MCF 10A (cell line): ENCODE measurements at regions not wholly inside any gene's neighbourhood (a gene's known extent, or its start where the extent isn't known, plus 50 kb on each side); places are given as distances from the start of the nearest gene placed in this dataset.

Experiments
- BruUV-seq: library from RNA; stranded (reverse); fragments of 400-500 nt; replicated peaks from 2 replicates; lab custom pipeline; 2021; lab: Mats Ljungman, UMichigan
- CTCF ChIA-PET: fragments of 300-600 bp; sonication (Branson Sonifier 250); formaldehyde crosslinking; extraction: SDS; loops from one replicate; lab custom pipeline; 2021; ENCODE audit warnings: antibody characterized with exemption, inconsistent platforms; lab: Yijun Ruan, JAX
- POLR2A ChIA-PET: fragments of 300-600, 350-650 bp; sonication (Branson Sonifier 250); formaldehyde crosslinking; extraction: SDS; loops from one replicate; lab custom pipeline; 2020; ENCODE audit warnings: antibody characterized with exemption, inconsistent platforms; lab: Yijun Ruan, JAX
- DNase-seq: peaks from one replicate; pipeline ENCODE4 v3.0.0-alpha.2; 2018; ENCODE audit not compliant: unreplicated experiment
- H3K27ac Mint-ChIP-seq: one replicate; pipeline ENCODE4 v1.8.0; 2022; ENCODE audit warnings: mild to moderate bottlenecking, low read depth, mixed read lengths; ENCODE audit not compliant: unreplicated experiment
- H3K27me3 Mint-ChIP-seq: one replicate; pipeline ENCODE4 v1.8.0; 2022; ENCODE audit warnings: mixed read lengths; ENCODE audit not compliant: insufficient read depth, unreplicated experiment
- H3K36me3 Mint-ChIP-seq: one replicate; pipeline ENCODE4 v1.8.0; 2022; ENCODE audit warnings: mild to moderate bottlenecking, moderate library complexity, mixed read lengths; ENCODE audit not compliant: insufficient read depth, unreplicated experiment
- H3K4me1 Mint-ChIP-seq: one replicate; pipeline ENCODE4 v1.8.0; 2022; ENCODE audit warnings: mixed read lengths; ENCODE audit not compliant: insufficient read depth, unreplicated experiment
- H3K4me3 Mint-ChIP-seq: one replicate; pipeline ENCODE4 v1.8.0; 2022; ENCODE audit warnings: mild to moderate bottlenecking, moderate library complexity, mixed read lengths; ENCODE audit not compliant: unreplicated experiment
- H3K9me3 Mint-ChIP-seq: one replicate; pipeline ENCODE4 v1.8.0; 2022; ENCODE audit warnings: mixed read lengths; ENCODE audit not compliant: unreplicated experiment
- intact Hi-C: fragments of 100-400 bp; cut with micrococcal nuclease; formaldehyde crosslinking; loops from 2 replicates; pipeline ENCODE4 v1.14.1; 2022
- TF ChIP-seq, protein P1 (sequence below): fragments of 200-600 bp; IDR thresholded peaks from one replicate; pipeline ENCODE4 v1.8.0; 2022; ENCODE audit warnings: antibody characterized with exemption, mild to moderate bottlenecking; ENCODE audit not compliant: unreplicated experiment

DNA sequence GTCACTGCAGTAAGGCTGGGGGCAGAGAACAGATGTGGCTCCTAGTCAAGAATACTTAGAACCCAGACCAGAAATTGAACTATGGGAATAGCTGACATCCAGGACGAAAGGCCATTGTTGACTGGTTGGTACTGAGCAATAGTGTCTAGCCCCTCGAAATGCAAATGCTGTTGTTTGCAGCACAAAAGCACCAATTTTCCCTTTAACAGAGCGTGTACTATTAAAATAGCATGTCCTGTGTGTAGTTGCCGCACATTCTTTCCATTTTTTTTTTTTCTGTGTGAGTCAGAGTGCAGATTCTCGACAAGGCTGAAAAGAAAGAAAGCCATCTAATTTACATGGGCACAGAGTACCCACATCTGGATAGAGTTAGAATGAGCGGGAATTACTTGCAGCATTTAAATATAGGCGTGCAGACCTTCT, 302.4 kb downstream of the PTEN start:
- Mint-ChIP-seq H3K9me3 (peaks cover 8% of the 10 kb centered on the region), H3K4me3 (no peak overlapping the region), H3K4me1 (no peaks in the 10 kb centered on the region), H3K36me3 (no peaks in the 10 kb centered on the region), H3K27me3 (no peaks in the 10 kb centered on the region), H3K27ac (no peak overlapping the region)
- DNase-seq, result no peak
- TF ChIP-seq, protein P1, sequence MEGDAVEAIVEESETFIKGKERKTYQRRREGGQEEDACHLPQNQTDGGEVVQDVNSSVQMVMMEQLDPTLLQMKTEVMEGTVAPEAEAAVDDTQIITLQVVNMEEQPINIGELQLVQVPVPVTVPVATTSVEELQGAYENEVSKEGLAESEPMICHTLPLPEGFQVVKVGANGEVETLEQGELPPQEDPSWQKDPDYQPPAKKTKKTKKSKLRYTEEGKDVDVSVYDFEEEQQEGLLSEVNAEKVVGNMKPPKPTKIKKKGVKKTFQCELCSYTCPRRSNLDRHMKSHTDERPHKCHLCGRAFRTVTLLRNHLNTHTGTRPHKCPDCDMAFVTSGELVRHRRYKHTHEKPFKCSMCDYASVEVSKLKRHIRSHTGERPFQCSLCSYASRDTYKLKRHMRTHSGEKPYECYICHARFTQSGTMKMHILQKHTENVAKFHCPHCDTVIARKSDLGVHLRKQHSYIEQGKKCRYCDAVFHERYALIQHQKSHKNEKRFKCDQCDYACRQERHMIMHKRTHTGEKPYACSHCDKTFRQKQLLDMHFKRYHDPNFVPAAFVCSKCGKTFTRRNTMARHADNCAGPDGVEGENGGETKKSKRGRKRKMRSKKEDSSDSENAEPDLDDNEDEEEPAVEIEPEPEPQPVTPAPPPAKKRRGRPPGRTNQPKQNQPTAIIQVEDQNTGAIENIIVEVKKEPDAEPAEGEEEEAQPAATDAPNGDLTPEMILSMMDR, result no peak
- BruUV-seq, result no TSS peak
- ChIA-PET POLR2A (no interaction called here), CTCF (no interaction called here)
- intact Hi-C loops, result no loop called here

DNA sequence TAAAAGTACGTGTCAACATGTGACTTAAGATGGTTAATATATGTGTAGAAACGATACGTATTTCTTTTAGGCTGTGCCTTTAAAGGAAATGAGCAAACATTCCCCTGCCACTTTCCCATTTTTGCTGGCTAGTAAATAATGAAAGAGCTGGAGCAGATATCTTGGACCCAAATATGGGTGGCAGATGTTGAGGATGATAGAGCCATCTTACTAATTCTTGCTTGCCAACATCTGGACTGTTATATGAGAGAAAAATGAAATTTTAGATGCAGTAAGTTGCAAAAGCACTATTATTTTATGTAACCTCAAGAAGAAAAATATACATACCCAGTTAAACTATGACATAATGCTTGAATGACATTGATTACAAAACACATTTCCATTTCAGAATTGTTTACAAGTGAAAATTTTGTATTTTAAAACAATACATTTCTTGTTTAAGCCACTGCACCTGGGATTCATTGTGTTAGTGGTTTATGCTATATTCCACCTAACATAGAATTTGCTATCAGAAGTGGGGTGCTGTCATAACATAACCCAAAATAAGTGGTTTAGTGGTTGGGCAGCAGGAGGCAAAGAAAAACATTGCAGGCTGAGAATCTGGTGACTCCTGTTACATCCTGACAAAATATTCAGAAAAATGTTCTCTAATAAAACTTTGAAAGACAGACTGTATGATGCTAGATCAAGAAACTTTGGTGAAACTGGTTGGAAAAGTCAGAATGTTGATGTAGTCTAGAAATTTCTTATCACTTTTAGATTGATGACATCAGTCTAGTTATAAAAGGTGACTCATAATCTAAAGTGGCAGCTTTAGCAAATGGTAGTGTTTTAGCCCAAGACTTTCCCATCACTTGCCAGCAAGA, 305.0 kb downstream of the PTEN start:
- ChIA-PET CTCF (interaction anchor here (0.6 kb wide), 1 partner anchor 179 kb away, joined by 5 read pairs; no protein-coding TSS in a partner anchor), POLR2A (no interaction called here)
- H3K27me3 Mint-ChIP-seq, result no peaks in the 10 kb centered on the region
- BruUV-seq, result no TSS peak
- no peak for DNase-seq
- no peaks in the 10 kb centered on the region for H3K36me3 Mint-ChIP-seq
- TF ChIP-seq, protein P1, result no peak
- intact Hi-C loops, result no loop called here
- H3K9me3 Mint-ChIP-seq, result peaks cover 8% of the 10 kb centered on the region
- no peaks in the 10 kb centered on the region for H3K4me1 Mint-ChIP-seq
- H3K4me3 Mint-ChIP-seq, result no peak overlapping the region
- no peak overlapping the region for H3K27ac Mint-ChIP-seq

DNA sequence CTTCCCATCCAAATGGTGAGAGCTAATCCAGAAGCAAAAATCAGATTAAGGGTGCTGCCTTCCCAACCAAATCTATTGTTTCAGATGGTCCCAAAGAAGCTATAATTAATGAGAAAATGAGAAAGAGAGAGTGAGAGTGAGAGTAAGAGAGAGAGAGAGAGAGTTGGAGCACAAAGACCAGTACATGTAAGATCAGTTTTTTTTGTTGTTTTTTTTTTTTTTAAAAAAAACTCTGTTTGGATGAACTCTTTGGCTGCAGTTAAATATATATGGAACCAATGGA, 305.6 kb downstream of the PTEN start:
- no peaks in the 10 kb centered on the region for H3K4me1 Mint-ChIP-seq
- ChIA-PET POLR2A (interaction anchor here (0.6 kb wide), 1 partner anchor 10 kb away, joined by 5 read pairs; no protein-coding TSS in a partner anchor), CTCF (interaction anchor here (0.6 kb wide), 2 partner anchors 11 to 178 kb away, joined by 3 to 5 read pairs; no protein-coding TSS in a partner anchor)
- BruUV-seq, result no TSS peak
- no peak overlapping the region for H3K27ac Mint-ChIP-seq
- intact Hi-C loops, result no loop called here
- no peak overlapping the region for H3K4me3 Mint-ChIP-seq
- DNase-seq, result no peak
- TF ChIP-seq, protein P1, result no peak
- H3K9me3 Mint-ChIP-seq, result peaks cover 8% of the 10 kb centered on the region
- H3K27me3 Mint-ChIP-seq, result no peaks in the 10 kb centered on the region
- no peaks in the 10 kb centered on the region for H3K36me3 Mint-ChIP-seq

DNA sequence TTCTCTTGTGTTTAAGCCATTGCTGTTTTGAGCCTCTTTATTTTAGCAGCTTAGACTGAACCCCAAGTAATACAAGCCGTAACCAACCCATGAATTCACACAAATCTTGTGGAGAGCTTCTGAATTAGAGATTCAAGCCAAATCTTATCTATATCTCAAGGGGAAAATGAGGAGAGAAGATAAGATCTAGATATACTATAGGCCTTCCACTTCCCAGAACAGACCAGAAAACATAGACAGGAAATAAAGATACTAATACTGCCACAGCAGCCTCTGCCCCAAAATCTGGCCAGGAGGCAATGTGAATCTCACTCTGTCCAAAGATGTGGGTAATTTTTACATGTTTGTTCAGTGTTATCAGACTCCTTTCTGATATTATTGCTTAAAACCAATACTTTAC, 307.2 kb downstream of the PTEN start:
- ChIA-PET POLR2A (no interaction called here), CTCF (interaction anchor here (0.9 to 1.1 kb wide), 2 partner anchors 185 to 219 kb away, joined by 3 read pairs; no protein-coding TSS in a partner anchor)
- Mint-ChIP-seq H3K36me3 (no peaks in the 10 kb centered on the region), H3K4me3 (no peak overlapping the region), H3K27me3 (no peaks in the 10 kb centered on the region), H3K4me1 (no peaks in the 10 kb centered on the region), H3K9me3 (peaks cover 8% of the 10 kb centered on the region), H3K27ac (no peak overlapping the region)
- BruUV-seq, result no TSS peak
- TF ChIP-seq, protein P1, result no peak
- intact Hi-C loops, result no loop called here
- DNase-seq, result no peak
